ENCODE measurements at regions not wholly inside any gene's neighbourhood (a gene's known extent, or its start where the extent isn't known, plus 50 kb on each side); places are given as distances from the start of the nearest gene placed in this dataset.

- TF ChIP-seq, protein P1, sequence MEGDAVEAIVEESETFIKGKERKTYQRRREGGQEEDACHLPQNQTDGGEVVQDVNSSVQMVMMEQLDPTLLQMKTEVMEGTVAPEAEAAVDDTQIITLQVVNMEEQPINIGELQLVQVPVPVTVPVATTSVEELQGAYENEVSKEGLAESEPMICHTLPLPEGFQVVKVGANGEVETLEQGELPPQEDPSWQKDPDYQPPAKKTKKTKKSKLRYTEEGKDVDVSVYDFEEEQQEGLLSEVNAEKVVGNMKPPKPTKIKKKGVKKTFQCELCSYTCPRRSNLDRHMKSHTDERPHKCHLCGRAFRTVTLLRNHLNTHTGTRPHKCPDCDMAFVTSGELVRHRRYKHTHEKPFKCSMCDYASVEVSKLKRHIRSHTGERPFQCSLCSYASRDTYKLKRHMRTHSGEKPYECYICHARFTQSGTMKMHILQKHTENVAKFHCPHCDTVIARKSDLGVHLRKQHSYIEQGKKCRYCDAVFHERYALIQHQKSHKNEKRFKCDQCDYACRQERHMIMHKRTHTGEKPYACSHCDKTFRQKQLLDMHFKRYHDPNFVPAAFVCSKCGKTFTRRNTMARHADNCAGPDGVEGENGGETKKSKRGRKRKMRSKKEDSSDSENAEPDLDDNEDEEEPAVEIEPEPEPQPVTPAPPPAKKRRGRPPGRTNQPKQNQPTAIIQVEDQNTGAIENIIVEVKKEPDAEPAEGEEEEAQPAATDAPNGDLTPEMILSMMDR (IDR thresholded peaks at IDR 0.05): no peak
- TF ChIP-seq, protein P2, sequence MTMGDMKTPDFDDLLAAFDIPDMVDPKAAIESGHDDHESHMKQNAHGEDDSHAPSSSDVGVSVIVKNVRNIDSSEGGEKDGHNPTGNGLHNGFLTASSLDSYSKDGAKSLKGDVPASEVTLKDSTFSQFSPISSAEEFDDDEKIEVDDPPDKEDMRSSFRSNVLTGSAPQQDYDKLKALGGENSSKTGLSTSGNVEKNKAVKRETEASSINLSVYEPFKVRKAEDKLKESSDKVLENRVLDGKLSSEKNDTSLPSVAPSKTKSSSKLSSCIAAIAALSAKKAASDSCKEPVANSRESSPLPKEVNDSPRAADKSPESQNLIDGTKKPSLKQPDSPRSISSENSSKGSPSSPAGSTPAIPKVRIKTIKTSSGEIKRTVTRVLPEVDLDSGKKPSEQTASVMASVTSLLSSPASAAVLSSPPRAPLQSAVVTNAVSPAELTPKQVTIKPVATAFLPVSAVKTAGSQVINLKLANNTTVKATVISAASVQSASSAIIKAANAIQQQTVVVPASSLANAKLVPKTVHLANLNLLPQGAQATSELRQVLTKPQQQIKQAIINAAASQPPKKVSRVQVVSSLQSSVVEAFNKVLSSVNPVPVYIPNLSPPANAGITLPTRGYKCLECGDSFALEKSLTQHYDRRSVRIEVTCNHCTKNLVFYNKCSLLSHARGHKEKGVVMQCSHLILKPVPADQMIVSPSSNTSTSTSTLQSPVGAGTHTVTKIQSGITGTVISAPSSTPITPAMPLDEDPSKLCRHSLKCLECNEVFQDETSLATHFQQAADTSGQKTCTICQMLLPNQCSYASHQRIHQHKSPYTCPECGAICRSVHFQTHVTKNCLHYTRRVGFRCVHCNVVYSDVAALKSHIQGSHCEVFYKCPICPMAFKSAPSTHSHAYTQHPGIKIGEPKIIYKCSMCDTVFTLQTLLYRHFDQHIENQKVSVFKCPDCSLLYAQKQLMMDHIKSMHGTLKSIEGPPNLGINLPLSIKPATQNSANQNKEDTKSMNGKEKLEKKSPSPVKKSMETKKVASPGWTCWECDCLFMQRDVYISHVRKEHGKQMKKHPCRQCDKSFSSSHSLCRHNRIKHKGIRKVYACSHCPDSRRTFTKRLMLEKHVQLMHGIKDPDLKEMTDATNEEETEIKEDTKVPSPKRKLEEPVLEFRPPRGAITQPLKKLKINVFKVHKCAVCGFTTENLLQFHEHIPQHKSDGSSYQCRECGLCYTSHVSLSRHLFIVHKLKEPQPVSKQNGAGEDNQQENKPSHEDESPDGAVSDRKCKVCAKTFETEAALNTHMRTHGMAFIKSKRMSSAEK (CRISPR knock-in tag; IDR thresholded peaks at IDR 0.05; ENCODE audit: borderline replicate concordance): no peak
- TF ChIP-seq PREB (CRISPR knock-in tag; IDR thresholded peaks at IDR 0.05; ENCODE audit: borderline replicate concordance) (no peak), ZBTB21 (CRISPR knock-in tag; IDR thresholded peaks at IDR 0.05; ENCODE audit: borderline replicate concordance) (no peak), NR2C2 (CRISPR knock-in tag; IDR thresholded peaks at IDR 0.05) (no peak)
- TF ChIP-seq, protein P3, sequence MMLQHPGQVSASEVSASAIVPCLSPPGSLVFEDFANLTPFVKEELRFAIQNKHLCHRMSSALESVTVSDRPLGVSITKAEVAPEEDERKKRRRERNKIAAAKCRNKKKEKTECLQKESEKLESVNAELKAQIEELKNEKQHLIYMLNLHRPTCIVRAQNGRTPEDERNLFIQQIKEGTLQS (CRISPR knock-in tag; conservative IDR thresholded peaks at IDR 0.05): no peak
Measured at GRCh38 chr10:7487528-7487927, 76.7 kb upstream of the SFMBT2 start (continued).

DNA sequence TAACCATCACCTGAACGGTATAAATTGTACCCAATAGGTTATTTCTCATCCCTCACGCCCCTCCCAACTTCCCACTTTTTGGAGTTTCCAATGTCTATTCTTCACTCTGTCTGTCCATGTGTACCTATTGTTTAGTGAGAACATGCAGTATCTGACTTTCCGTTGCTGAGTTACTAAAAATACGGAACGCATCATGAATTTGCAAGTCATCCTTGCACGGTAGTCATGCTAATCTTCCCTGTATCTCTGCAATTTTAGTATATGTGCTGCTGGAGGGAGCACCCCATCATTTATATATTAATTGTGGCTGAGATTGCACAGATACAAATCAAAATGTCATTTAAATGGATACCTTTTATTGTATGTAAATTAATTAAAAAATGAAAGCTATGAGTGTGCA, 75.7 kb upstream of the SFMBT2 start:
- DNase-seq (ENCODE audit: low spot score) (no peak), ATAC-seq (no peak)
- H3K27ac Mint-ChIP-seq: no peak overlapping the region
- ChIA-PET POLR2A (no interaction called here), CTCF (no interaction called here)
- H3K4me1 Mint-ChIP-seq: peaks cover 36% of the 10 kb centered on the region
- TF ChIP-seq IRF2 (CRISPR knock-in tag; IDR thresholded peaks at IDR 0.05; ENCODE audit: borderline replicate concordance, low read depth): no peak
- TF ChIP-seq ZNF281 (CRISPR knock-in tag; IDR thresholded peaks at IDR 0.05): no peak
- no peak for TF ChIP-seq NR3C1 (CRISPR knock-in tag; conservative IDR thresholded peaks at IDR 0.05; ENCODE audit: low read depth)
- peaks cover 8% of the 10 kb centered on the region for H3K9me3 Mint-ChIP-seq
- no peaks in the 10 kb centered on the region for H3K36me3 Mint-ChIP-seq
- no peak overlapping the region for H3K4me3 Mint-ChIP-seq
- no peaks in the 10 kb centered on the region for H3K27me3 Mint-ChIP-seq (ENCODE audit: low read depth)

- DNase-seq (ENCODE audit: low spot score) (no peak), ATAC-seq (no peak)
- no peak overlapping the region for H3K4me3 Mint-ChIP-seq
- no peaks in the 10 kb centered on the region for H3K27me3 Mint-ChIP-seq (ENCODE audit: low read depth)
- H3K36me3 Mint-ChIP-seq: no peaks in the 10 kb centered on the region
- CTCF ChIA-PET: no interaction called here
- no peak overlapping the region for H3K27ac Mint-ChIP-seq
- peaks cover under 1% of the 10 kb centered on the region for H3K9me3 Mint-ChIP-seq
- H3K4me1 Mint-ChIP-seq: peaks cover 43% of the 10 kb centered on the region
- POLR2A ChIA-PET: no interaction called here
- no peak for TF ChIP-seq RORB (CRISPR knock-in tag; IDR thresholded peaks at IDR 0.05)
- no peak for TF ChIP-seq ZNF281 (CRISPR knock-in tag; IDR thresholded peaks at IDR 0.05)
- no peak for TF ChIP-seq PRRX2 (CRISPR knock-in tag; IDR thresholded peaks at IDR 0.05)
- no peak for TF ChIP-seq ZNF425 (CRISPR knock-in tag; conservative IDR thresholded peaks at IDR 0.05)
- TF ChIP-seq ZSCAN18 (CRISPR knock-in tag; IDR thresholded peaks at IDR 0.05): no peak
- no peak for TF ChIP-seq GTF2I (CRISPR knock-in tag; conservative IDR thresholded peaks at IDR 0.05)
- no peak for TF ChIP-seq ZNF219 (CRISPR knock-in tag; IDR thresholded peaks at IDR 0.05; ENCODE audit: borderline replicate concordance)
- TF ChIP-seq NFYB (CRISPR knock-in tag; conservative IDR thresholded peaks at IDR 0.05; ENCODE audit: low read depth): no peak
Measured at GRCh38 chr10:7485799-7486198, 75.0 kb upstream of the SFMBT2 start.
